ENCODE measurements at regions not wholly inside any gene's neighbourhood (a gene's known extent, or its start where the extent isn't known, plus 50 kb on each side); places are given as distances from the start of the nearest gene placed in this dataset.

GRCh38 chr18:25469489-25469888 lies 117.5 kb upstream of the ZNF521 start:
- ChIA-PET CTCF (interaction anchor here (1.3 kb wide), 1 partner anchor 10 kb away, joined by 4 read pairs; no protein-coding TSS in a partner anchor), POLR2A (no interaction called here)
- DNase-seq (ENCODE audit: extremely low spot score) = no peak
- TF ChIP-seq CTCF (IDR thresholded peaks at IDR 0.05; ENCODE audit: control extremely low read depth, extremely low read depth, low read depth, missing control alignments) = no peak

GRCh38 chr18:25467226-25467987 lies 115.4 kb upstream of the ZNF521 start:
- CTCF ChIA-PET = interaction anchor here (1.1 to 2.2 kb wide), 3 partner anchors 10 to 12 kb away, joined by 6 read pairs; no protein-coding TSS in a partner anchor
- TF ChIP-seq CTCF (IDR thresholded peaks at IDR 0.05; ENCODE audit: control extremely low read depth, extremely low read depth, low read depth, missing control alignments) = no peak
- POLR2A ChIA-PET = no interaction called here
- no peak for DNase-seq (ENCODE audit: extremely low spot score)

- POLR2A ChIA-PET = no interaction called here
These were observed 113.3 kb upstream of the ZNF521 start for GRCh38 chr18:25465152-25465732.

DNA sequence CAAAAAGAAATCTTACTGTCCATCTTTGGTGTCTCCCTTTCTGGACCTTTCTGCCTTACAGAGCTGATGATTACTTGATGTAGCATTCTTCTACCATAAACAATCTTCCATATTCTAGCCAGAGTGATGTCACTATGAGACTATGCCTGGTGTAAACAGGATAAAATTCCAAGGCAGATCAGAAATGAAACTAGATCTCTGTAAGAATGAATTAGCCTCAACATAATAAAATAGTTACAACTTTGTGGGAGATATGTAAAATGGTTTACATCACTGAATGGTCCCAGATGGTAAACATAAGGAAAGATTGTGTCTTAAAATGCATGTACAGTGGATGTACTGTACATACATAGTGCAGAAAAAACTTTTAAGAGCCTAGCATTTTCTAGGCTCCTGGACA lies 112.3 kb upstream of the ZNF521 start:
- CTCF ChIA-PET = no interaction called here
- no peak for DNase-seq (ENCODE audit: extremely low spot score)
- no peak for TF ChIP-seq CTCF (IDR thresholded peaks at IDR 0.05; ENCODE audit: control extremely low read depth, extremely low read depth, low read depth, missing control alignments)
- POLR2A ChIA-PET = no interaction called here

More at GRCh38 chr18:25465152-25465732, 113.3 kb upstream of the ZNF521 start:
- DNase-seq (ENCODE audit: extremely low spot score) = no peak
- no peak for TF ChIP-seq CTCF (IDR thresholded peaks at IDR 0.05; ENCODE audit: control extremely low read depth, extremely low read depth, low read depth, missing control alignments)
- CTCF ChIA-PET = interaction anchor here (0.7 to 2.1 kb wide), 2 partner anchors 14 to 1540 kb away, joined by 3 to 6 read pairs; no protein-coding TSS in a partner anchor

- TF ChIP-seq CTCF (IDR thresholded peaks at IDR 0.05; ENCODE audit: control extremely low read depth, extremely low read depth, low read depth, missing control alignments) = no peak
- DNase-seq (ENCODE audit: extremely low spot score) = no peak
- CTCF ChIA-PET = no interaction called here
- POLR2A ChIA-PET = no interaction called here
These were observed 111.8 kb upstream of the ZNF521 start for GRCh38 chr18:25463726-25464125.

- no peak for DNase-seq (ENCODE audit: extremely low spot score)
- no peak for TF ChIP-seq CTCF (IDR thresholded peaks at IDR 0.05; ENCODE audit: control extremely low read depth, extremely low read depth, low read depth, missing control alignments)
- CTCF ChIA-PET = interaction anchor here (1.8 to 1.9 kb wide), 2 partner anchors 10 to 32 kb away, joined by 4 to 5 read pairs; no protein-coding TSS in a partner anchor
- POLR2A ChIA-PET = no interaction called here
These were observed 107.8 kb upstream of the ZNF521 start for GRCh38 chr18:25459814-25460213.

All from GM10248 (cell line).